ENCODE measurements at regions not wholly inside any gene's neighbourhood (a gene's known extent, or its start where the extent isn't known, plus 50 kb on each side); places are given as distances from the start of the nearest gene placed in this dataset.

DNA sequence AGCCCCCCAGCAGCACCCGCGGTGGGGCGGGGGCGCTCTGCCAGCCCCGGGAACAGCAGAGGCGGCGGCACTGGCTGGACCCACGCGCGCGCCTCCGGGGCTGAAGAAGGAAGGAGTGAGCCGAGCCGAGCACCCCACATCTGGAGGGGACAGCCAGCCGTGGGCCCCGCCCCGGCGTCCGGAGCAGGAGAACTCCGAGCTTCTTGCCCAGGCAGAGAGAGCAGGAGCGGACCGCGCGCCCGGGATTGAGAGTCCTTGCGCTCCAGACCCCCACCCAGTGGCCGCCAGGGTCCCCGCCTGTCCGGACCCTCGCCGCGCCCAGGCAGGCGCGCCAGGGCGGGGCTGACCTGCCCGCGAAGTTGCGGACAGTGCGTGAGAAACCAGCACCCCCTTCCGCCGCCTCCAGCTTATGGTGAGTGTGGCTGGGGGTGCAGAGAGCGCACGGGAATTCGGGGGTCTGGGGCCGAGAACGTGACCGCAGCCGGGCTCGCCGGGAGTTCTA is 921.9 kb upstream of the EEF2KMT start:
- no peak for DNase-seq

DNA sequence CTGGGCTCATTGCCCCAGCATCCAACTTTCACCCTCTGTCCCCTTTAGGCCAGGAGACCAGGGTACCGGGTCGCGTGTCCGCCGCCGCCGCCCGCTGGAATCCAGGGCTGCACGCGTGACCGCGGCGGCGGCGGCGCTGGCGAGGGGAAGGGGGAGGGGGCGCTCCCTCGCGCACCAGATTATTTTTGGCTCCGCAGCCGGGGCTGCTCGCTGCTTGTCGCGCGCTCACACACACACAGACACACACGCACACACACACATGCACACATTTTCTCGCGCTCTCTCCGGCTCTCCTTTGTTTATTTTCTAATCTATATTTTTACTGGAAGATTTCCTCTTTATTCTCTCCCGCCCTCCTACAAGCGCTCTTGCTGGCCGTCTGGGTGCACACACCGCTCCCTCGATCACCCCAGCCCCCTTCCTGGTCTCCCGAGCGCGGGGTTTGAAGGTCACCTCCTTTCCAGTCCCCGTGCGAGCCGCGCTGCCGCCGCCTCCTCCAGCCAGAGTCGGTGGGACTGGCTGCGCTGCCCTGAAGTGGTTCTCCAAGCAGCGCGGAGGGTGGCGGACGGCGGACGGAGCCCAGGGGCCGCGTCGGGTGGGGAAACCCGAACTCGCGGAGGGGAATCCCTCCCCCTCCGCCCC is 921.4 kb upstream of the EEF2KMT start:
- DNase-seq: no peak

DNA sequence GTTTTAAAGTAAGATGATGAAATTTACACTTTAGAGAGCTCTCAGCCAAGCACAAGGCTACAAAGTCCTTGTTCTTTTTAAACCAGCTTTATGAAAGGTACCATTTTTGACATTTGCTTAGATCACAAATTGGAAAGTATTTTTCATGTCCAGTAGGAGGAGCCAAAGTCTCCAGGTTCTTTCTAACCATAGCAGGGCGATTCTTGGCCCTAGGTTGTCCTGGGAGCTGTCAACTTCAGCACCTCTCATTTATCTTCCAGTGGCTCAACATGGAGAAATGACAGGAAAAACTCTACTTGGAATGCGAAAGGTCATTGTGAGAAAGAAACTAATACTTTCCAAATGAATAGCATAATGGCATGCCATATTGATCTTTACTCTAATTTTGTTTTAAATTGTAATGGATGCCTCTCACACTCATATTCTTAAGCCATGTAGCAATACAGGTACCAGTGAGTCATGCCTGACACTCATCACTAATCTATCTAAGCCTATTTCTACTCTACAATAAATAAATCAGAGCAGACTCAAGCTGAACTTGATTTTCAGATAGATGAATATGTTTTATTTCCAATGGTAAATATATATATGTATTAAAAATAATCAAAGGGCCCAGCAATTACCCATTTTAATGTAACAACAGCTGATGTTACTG is 919.1 kb upstream of the EEF2KMT start:
- DNase-seq: no peak

DNA sequence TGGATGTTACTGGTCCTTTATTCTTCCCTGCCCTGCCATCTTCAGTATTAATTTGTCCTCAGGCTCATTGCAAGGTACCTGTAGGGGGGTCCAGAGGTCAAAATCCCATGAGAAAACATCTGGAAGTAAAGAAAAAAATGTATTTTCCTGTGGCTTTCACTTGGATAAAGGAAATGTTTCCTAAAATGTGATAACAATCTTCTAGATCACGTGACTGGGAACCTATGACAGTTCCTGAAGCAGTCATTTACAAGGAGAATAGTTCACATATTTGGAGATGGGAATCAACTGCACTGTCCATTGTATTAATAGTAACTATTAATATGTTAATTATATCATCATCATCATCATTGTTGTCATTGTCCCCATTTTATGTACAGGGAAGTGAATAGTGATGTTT is 915.1 kb upstream of the EEF2KMT start:
- no peak for DNase-seq

DNA sequence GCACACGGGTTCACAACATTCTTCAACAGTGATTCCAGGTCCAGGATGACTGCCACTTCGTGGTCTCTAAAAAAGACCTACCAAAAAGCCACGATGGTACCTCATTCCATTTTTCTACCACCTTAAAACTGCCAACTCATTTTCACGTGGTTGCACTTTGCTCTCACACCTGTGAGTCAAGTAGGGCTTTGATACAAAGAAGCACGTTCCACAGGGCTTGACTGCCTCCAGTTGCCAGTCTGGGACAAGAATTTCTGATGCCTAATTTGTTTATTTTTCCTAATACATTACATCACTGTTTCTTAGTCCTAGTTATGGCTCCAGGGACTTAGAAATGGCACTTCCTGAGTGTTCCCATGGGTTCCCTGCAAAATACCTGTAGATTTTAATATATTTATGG is 911.6 kb upstream of the EEF2KMT start:
- no peak for DNase-seq

DNA sequence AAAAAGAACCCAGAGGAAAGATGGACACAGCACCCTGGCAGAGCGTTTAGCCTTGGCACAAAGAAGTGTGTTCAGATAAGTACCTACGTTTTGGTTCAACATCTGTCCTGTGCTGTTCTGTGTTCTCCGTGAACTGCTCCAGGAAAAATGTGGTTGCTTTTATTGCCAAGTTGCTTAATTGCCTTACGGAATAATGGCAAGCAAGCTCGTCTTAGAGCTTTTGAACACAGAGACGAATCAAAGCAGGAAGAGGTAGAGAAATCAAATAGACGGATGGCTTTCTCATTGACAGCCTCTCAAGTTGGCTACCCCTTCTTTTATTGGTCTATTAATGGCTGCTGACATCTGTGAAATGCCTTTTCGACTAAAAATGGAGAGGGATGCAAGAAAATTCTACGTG is 911.1 kb upstream of the EEF2KMT start:
- no peak for DNase-seq

DNA sequence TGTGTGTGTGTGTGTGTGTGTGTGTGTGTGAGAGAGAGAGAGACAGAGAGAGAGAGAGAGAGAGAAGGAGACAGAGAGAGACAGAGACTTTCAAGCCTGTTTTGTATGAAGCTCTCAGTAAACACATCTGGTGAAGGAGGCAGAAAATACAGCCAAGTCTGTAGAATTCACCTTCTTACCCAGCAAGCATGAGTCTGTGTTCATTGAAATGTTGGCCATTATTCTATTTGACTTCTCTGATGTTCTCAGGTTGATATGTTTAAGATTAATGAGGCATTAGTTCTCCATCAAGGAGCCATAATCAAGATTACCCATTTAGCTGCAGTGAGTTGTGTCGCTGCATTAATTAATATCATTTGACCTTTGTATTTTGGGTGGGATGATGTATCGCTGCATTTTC is 895.8 kb upstream of the EEF2KMT start:
- no peak for DNase-seq

DNA sequence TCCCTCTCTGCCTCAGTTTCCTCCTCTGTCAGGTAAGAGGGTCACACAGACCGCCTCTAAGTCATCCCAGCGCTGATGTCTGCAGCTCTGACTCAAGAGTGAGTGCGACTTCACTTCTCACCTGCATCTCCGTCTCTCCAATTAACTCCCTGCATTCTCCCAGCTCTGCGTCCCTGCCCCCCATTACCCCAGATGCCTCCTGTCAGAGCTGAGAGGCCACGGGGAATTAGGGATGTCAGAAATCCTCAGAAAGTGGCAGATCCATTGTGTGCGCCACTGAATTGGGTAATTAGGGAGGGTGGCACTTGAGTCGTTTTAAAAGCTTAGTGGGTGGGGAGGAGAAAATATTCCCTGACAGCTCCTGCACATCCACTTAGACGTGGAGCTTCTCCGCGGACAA is 885.4 kb upstream of the EEF2KMT start:
- no peak for DNase-seq

DNA sequence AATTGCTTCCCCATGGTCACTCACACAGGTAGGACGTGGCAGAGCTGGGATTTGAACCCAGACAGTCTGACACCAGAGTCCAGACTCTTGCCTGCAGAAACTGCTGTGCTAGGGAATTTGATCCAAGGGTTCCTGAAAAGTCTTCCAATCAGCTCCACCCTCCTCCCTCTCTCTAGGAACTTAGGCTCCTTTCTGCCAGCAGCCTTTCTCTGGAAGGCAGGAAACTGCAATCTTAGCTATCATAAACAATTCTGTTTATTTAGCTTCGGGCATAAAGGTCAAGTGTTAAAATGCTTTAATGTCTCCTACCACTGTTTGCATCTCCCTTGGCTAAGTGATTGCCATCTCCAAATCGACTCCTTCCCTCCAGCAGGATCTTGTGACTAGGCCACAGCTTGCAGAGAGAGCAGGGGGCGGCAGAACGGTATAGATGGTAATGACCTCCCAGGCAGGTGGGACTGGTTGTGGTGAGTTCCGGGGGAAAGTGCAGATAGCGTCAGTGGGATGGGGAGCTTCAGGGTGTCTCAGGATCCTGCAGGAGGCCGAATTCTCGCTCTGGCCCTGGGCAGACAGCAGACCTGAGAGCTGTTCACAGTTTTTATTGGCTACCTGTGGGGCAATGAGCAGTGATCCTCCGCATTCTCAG is 882.4 kb upstream of the EEF2KMT start:
- no peak for DNase-seq

DNA sequence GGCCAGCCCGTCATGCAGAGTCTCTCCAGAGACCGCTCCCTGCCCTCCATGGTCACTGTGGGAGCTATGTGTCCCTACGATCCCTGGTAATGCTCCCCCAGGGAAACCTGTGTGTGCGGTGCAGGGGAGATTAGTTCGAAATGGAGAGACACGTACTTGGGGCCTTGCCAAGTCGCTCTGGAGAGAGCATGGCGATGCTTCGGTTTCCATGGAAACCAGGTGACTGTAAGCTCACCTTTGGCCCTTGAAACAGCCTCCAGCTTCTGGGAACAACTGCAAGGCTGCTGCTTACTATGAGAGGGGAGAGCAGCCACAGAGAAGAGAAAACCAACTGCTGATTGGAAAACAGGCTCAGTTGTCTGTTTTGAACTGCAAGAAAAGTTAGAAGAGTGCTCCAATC is 879.7 kb upstream of the EEF2KMT start:
- DNase-seq: no peak

DNA sequence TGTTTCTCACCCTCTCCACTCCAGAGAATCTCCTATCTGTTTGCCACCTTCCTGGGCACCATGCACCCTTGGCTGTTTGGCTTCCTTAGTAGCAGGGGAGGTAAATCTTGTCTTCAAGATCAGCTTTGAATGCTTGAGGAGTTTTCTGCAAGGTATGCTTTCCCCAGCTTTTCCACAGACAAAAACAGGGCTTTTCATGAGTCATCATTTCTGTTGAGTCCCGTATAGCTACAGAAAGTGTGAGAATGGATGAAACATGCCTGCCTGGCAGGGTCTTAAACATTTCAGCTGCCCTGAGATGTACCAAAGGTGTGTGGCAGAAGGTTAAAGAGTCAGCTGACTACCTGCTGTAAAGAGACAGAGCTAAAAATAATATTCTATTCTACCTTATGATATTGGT is 875.2 kb upstream of the EEF2KMT start:
- DNase-seq: no peak

DNA sequence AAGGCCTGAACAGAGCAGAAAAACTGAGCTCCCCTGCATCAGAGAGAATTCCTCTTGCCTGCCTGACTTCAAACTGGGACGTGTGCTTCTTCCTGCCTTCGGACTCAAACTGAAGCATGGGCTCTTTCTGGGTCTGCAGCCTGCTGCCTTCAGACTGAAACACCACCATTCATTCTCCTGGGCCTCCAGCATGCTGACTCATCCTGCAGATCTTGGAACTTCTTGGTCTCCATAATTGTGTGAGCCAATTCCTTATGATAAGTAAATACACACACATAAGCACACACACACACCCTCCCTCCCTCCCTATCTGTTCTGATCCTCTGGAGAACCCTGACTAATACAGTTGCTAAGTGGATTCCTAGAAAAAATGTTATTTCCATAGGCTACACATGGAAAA is 874.3 kb upstream of the EEF2KMT start:
- DNase-seq: no peak

DNA sequence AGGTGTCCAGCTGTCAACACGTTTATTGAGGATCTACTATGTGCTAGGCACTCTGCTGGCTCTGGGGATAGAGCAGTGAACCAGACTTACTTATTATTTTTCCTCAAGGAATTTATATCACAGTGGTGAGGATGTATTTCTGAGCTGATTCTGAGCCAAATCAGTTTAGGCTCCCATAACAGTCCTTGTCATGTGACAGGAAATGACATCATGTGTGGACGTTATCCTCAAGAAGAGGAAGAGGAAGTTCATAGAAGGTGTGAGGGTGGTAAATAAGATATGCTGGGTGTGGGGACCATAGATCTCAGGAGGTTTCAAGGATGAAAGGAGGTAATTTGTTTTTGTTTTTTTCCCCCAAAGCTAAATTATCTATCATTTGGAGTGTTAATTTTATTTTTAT is 873.5 kb upstream of the EEF2KMT start:
- no peak for DNase-seq

DNA sequence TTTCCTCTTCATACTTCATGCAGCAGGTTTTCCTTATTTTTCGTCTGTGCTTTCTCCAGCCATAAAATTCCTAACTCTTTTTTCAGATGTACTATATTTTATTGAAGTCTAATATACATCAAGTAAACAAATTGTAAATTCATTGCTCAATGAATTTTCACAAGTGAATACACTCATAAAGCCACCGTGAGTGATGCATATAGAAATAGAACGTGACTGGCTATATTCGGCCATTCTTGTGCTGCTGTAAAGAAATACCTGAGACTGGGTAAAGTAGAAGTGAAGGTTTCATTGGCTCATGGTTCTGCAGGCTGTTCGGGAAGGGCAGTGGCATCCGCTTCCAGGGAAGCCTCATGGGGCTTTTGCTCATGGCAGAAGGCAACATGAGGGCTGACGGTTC is 868.4 kb upstream of the EEF2KMT start:
- no peak for DNase-seq

DNA sequence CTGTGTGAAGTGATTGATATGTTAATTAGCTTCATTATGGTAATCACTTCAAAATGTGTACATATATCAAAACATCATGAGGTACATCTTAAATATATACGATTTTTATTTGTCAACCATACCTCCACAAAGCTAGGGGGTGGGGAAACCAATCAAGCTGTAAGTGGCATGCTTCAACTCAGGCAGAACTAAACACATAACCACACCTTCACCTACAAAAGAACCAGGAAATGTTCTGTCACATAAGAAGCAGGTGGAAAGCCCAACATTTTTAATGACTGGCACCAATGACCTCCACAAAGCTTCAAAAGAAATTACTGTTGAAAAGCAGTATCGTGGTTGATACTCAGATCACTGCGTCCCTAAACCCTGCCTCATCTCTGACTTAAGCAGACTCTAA is 867.7 kb upstream of the EEF2KMT start:
- DNase-seq: no peak

DNA sequence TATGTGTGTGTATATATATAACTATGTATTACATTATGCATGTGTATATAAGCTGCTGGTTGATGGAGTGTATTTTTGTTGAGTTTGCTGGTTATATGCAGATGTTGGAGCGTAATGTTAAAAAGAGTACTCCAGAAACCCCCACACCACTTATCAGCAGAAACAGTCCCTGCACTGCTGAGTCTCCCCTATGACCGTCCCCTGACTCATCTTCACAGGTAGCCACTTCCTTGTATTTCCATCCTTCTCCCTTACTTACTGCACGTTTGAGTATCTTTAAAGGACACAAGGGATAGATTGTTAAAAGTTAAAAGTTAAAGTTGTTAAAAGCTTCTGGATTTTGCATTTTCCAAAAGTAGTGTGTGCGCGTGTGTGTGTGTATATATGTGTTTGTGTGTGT is 853.9 kb upstream of the EEF2KMT start:
- DNase-seq: no peak

DNA sequence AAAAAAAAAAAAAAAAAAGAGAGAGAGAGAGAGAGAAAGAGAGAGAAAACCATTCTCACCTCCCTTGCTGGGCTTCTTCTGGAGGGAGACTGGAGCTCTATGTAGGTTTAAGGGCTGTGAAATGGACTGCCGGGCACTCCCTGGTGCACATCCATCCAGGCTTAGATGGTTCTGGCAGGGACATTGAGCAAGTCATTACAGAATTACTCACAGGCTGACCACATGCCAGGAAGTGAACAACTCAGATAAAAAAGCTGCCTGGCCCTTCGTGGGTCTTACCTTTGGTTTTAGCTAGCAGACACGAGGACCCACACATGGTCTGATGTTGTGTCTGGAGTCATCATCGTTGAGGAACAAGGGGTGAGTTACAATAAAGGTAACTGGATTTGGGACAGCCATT is 847.4 kb upstream of the EEF2KMT start:
- no peak for DNase-seq

DNA sequence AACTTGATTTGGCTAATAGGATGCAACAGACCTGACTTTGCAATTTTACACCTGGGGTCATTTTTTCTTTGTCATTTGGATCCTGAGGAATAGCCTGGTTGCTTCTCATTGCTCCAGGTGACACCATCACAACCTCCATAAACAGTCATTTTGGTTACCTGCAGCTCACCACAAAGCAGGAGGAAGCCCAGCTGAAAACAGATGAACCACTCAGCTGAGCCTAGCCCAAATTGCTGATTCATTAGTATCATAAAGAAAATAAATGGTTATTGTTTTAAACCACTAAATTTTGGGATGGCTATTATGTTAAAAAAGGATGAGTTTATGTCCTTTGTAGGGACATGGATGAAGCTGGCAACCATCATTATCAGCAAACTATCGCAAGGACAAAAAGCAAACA is 841.0 kb upstream of the EEF2KMT start:
- DNase-seq: no peak

DNA sequence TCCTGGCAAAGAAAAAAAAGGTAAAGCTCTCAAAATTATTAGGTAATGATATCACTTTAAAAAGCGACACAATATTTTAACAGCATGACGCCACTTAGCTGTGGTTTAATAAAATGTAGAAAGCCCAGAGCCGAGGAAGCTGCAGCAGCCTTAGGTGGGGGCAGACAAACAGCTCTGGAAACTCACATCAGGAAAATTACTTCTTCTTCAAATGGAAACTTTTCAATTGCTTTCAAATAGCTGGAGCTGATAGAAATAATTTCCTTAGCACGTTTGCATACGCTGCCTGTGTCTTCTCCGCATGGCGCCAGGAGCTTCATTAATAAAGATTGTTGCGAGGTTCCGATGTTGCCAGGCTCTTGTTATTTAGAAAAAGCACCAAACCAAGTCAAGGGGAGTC is 835.3 kb upstream of the EEF2KMT start:
- DNase-seq: no peak

DNA sequence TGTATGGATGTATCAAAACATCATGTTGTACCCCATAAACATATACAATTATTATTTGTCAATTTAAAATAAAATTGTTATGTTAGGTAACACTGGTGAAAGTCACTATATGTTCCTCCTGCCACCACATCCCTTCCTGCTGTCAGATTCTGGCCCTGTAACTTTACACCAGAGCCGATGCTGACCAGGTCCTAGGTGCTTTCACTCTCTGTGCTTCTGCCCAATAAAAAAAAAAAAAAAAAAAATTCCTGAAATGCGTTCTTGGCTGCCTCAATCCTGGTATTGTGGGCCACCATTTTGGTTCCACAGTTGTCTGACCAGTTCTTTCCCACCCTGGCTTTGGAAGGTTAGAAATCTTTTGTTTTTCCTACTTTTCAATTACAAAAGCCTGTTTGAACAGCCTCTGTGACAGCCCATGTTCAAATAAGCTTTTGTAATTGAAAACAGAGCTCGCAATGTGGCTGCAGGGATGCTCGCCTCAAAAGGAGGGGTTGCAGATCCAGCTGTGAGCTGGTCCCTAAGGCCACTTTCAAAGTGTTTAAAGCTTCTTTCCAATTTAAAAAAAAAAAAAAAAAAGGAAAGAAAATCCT is 831.0 kb upstream of the EEF2KMT start:
- no peak for DNase-seq

DNA sequence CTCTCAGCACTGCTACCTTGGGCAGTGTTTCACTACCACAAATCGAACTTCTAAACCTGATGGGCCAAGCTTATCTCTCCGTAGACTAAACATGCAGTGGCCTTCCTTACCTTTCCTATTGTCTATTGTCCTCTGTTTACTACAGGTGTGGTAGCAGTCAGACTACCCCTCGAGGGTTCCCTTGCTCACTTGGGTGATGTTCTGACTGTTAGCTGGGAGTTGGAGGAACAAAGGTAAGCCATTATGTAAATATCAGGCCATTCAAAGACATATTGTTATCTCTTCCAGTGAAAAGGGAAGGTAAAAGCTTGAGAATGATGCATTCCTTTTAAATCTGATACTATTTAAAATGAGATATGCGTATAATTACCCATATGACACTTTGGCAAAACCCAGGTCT is 828.3 kb upstream of the EEF2KMT start:
- DNase-seq: no peak

DNA sequence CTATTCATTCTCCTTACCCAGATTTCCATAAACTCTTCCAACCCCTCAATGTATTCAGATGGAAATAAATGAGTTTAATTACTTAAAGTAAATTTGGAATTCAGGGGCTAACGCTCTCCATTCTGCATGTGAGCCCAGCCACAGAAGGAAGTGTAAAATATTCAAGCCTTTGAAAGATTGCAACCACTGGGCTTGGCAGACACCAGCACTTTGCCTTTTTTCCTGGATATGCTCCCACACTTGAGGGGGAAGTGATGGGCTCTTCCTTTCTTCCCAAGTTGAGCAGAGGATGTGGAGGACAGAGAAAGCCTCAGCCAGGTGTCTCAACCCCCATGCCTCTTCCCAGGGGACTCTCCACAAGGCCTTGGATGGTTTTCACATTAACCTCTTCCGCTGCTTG is 825.1 kb upstream of the EEF2KMT start:
- DNase-seq: no peak

DNA sequence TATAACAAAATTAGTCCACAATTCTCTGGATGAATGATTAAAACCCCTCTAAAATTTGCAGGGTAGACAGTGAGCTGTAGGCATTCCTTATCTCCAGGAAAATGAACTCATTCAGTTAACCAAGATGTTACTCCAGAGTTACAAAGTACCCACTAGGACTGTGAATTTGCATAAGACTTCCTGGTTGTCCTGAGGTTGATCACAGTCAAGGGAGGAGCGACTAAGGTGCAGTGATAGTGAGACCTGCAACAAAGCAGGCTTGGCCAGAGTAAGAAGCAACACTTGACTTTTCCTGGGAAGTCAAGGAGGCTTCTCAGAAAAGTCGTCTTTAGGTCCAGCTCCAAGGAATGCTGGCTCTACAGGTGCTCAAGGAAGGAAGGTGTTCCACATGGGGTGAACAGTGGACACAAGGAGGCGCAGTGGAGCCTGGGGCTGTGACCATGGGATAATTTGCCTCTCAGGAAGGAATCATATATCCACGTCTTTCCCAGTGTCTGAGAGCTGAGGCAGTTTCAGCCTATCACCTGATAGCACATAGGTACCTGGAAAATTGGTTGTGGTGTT is 821.1 kb upstream of the EEF2KMT start:
- no peak for DNase-seq

Measured in GF-D8 (cell line).